GM19438 (cell line): ENCODE measurements at regions not wholly inside any gene's neighbourhood (a gene's known extent, or its start where the extent isn't known, plus 50 kb on each side); places are given as distances from the start of the nearest gene placed in this dataset.

Source experiments
- ATAC-seq: cut with Tn5 transposase; IDR thresholded peaks from one replicate; pipeline ENCODE4 v1.9.1; 2021; ENCODE audit warnings: low read depth; ENCODE audit not compliant: unreplicated experiment

DNA sequence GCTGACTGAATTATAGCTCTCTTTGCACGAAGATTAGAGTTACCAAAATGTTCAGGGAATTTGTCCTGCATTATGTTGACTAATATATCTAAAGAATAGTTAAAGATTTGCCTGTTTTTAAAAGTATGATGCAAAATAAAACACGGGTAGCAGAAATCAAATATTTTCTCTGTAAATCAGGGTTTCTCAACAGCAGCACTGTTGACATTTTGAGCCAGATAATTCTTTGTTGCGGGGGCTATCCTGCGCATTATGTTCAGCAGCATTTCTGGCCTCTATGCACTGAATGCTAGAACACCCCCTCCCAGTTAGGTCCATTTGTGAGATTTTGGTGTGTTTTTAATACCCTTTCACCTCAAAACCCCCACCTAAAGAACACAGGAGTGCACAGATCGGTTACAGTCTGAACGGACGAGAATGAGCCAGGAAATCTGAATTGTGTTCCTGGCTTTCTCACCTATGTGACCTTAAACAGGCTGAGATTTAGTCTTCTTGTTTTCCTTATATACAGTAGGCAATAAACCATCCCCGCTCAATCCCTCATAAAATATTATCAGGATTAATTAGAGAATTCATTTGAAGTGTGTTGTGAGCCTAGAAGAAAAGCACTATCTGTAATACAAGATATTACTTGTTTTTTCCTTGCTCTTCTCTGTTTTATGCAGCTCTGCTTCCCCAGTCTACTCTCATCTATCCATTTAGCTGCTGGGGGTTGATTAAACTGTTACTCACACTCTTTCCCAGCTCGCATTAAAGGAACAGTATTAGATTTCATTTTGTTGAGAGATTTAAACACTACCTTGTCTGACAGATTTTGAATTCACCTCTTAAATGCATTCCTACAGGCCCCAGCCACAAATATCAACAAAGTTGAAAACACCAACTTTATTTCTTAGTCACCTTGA is 247.5 kb upstream of the GOLIM4 start:
- no peak for ATAC-seq

DNA sequence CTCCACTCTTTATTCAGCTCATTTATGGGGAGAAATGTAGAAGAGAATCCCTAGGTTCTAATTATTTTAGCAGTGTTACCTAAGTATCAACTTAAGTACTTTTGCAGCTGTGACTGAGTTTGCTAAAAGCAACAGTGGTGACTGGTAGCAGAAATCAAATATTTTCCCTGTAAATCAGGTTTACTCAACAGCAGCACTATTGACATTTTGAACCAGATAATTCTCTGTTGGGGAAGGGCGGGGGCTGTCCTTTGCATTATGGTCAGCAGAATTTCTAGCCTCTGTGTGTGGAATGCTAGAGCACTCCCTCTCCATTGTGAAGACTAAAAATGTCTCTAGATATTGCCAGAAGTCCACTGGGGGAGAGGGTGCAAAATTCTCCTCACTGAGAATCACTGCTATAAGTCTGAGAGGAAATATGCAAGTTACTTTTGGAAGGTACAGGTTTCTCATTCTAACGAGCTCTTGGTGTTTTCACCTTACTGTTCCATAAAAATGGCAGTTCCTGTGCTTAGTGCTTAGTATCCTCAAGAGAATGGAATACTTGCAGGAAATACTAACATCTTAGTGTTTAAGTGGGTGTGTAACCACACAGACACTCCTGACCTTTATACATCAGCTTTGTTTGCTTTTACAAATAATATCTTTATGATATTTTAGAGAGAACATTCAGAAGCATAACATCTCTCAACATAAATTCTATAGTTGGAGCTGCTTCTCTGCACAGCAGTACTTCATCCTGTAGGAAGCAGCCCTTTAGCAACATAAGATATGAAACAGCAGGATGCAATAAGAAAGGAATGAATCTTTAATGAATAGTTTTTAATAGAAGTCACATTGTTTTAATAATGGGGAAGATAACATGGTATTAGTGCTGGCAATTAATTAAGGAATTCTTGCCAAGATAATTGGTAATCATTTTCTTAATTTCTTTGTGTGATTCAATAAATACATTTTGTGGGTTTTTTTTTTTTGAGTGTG is 246.5 kb upstream of the GOLIM4 start:
- no peak for ATAC-seq

DNA sequence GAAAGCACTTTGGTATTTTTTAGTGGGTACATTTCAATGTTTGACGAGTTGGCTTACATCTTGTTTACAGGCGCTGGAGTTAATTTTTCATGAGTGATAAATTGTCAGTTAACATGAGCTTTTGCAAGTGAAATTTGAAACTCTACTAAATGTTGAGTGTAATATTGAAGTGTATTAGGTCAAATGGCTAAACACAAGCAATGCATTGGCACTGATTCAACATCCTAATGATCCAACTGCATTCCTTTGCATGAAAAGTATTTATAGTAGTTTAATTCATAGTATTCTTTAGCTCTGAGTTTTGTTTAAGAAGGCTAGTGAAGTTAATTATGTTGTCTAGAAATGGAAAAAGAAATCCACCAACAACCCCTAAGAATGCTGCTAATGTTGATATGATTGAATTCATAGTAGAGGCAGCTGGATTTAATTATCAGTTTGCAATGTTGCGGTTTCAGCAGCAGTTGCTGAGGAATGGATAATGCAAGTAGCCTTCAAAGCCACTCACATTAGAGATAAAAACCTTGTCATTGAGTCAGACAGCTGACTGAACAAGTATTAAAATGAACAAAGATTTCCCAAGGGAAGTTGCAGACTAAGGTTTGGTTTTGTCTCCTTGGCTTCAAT is 245.6 kb upstream of the GOLIM4 start:
- ATAC-seq = no peak

DNA sequence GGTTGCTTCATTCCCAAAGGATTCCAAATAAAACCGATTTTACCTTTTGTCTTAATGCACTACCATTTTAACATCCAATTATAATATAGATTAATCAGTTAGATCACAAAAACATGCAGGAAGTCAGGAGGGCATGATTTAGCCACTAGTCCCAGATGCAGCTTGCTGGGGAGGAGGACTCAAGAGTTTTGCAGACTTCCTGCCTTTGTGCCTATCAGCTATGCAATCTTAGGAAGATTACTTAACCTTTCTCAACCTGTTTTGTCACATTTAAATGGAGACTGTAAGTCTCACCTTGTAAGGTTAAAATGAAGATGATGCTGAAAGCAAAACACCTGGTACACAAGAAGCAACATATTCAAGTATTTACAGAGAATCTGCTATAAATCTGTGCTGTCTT is 242.4 kb upstream of the GOLIM4 start:
- ATAC-seq = no peak

DNA sequence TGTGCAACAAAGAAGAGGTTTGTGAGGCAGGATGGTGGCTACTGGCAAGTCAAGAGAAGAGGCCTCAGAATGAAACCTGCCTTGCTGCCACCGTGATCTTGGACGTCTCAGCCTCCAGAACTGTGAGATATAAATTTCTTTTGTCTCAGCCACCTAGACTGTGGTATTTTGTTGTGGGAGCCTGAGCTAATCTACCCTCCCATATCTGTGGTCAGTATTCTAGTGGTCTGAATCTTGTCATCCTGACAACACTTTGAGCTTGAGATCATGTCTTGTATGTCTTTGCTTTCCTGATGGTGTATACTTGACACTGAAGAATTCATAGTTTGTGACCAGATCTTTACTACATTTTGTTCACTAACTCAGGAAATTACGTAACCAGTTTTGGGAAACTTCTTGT is 240.6 kb upstream of the GOLIM4 start:
- no peak for ATAC-seq

DNA sequence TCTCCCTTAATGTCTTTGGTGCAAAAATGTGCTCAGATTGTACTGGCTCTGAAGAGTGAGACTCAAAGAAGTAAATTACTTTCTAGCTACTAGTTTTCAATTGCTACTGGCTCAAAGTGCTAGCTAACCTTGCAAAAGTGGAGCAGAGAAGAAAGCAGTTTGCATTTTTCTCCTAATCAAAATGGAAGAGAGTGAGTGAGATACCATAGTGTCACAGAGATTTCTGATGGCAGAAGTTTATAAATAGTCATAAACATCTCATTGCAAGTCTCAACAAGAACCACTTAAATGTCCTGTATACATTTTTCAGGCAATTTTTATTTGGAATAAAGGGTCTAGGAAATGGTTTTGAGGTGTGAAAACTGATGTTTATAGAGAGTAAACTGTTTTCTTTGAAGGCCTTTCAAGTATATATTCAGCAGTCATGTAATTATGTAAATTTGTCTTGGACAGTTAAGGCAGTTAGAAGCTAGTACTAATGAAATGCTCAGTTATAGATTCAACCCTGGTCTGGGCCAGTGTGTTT is 237.7 kb upstream of the GOLIM4 start:
- ATAC-seq = no peak

DNA sequence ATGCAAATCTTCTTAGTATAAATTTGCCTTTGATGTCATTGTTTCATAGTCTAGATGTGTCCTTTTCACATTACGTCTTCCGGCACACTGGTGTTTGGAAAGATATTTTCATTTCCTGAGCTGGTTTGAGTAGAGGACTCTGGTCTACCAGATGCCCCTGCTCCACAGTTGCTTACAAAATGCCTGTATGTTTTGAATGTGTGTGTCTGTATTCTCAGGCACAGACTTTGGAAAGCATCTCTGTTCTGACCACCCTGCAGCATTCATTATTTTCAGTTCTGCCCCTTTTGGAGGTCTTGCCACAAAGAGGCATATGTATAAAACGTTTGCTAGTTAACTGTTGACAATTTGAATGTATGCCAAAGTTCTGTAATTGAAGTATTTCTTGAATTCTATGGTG is 236.0 kb upstream of the GOLIM4 start:
- ATAC-seq = no peak

DNA sequence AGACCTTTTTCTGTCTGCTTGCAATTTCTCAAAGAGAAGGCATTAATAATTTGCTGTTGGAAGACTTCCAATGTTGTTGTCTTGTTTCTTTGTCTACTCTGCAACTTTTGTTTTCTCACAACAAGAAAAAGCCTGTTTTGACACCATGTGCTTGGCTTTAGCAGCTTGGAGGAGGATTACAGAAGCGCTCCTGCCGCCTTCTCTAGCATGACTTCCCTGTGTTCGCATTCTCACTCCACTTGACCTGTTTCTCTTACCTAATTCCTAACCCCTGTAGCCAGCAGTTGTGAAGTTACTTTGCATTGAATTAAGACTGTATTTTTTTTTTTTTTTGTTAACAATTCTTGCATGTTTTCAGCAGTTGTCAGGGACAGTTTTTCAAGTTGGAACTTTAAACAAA is 235.3 kb upstream of the GOLIM4 start:
- ATAC-seq = no peak

DNA sequence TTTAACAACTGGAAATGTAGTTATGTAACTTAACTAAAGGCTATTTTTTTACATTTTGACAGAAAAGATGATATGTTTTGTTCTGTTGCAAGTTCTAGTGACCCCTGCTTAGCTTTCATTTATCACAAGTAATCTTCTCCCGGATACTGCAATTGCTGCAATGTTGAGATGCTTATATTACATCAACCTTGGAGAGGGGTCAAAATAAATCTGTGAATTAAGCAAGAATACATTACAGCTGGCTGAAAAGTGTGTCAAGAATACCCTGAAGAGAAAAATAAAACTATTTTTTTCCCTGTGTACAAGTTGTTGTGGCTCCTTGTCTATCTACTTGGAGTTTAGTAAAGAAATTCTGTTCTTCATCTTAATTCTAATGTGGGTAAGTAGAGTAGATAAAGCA is 232.1 kb upstream of the GOLIM4 start:
- ATAC-seq = no peak

DNA sequence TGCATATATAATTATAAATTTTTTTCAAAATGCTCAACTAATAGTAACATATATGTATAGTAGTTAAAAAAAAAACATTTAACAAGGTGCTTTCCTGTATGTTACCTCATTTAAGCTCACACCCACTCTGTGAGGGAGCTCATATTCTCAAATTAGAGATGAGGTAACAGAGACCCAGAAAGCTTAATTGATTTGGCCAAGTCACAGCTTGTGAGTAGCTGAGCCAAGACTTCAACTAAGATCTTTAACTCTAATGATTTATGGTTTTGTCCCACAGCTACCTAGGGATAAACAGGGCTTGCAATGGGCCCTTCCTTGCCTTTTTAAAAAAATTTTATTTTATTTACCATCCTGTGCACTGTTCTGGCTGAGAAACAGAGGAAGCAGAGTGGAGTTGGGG is 230.0 kb upstream of the GOLIM4 start:
- no peak for ATAC-seq

DNA sequence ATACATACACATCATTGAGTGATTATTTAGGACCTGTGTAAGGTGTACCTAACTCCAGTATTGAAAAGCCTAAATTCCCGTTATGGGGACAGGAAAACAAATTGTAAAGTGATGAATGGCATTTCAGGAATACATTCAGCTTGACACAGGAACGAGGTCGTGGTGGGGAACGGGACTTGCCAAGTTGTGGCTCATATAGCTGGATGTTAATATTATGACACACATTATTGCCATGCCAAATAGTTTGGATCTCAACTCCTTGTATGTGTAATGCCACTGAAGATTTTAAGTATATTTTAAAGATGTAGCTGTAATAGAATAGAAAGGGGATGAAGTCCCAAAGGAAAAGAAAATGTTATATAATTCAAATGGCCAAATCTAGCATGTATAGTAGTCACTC is 227.2 kb upstream of the GOLIM4 start:
- ATAC-seq = no peak

DNA sequence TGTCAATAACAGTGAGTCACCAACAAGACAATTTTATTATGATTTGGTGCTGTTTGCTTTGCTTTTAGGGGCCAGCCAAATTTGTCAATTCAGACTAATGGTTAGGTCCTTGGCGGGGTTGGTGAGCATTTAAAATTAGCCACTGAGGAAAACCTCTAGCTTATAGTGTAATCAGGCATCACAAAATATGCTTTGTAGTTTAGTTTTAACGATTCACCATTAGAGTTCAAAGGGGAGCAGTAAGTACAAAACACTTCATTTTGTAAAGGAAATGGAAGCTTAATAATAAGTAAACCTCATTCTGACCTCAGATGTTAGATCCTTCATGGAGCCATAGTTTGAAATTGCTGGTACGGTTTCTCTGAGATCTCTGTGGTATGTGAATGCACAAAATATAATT is 218.4 kb upstream of the GOLIM4 start:
- ATAC-seq = no peak

DNA sequence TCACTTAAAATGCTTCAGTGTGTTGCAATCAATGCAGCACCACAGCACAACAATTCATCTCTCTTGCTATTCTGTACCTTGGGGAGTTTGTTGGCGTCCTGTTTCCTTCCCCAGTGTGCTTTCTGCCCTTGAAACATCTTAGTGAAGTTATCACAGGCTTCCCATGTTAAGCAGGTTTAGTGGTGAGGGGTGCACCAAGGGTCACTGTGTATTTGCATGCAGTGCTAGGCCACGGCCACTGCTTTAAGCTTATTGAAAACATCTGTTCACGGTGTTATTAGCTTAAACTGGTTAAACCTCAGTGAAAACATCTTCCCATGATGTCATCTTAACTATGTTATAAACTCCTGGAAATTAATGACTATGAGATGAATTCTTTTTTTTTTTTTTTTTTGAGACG is 217.3 kb upstream of the GOLIM4 start:
- ATAC-seq = no peak

DNA sequence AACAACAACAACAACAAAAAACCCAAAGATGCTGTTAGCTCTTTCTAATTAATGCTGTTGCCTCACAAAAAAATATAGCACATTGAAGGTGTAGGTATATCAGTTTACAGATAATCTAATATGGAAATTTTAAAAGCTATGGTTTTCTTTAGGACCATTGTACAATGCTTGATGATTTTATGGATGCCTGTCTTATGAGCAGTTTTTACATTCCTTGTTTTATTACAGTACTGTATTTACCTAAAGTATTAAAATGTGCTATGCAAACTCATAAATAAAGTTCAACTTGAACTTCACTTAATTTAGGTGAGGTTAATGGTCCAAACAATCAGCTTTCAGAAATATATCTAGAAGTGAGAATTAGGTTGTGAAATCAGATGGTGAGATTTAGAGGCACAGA is 212.2 kb upstream of the GOLIM4 start:
- ATAC-seq = no peak

DNA sequence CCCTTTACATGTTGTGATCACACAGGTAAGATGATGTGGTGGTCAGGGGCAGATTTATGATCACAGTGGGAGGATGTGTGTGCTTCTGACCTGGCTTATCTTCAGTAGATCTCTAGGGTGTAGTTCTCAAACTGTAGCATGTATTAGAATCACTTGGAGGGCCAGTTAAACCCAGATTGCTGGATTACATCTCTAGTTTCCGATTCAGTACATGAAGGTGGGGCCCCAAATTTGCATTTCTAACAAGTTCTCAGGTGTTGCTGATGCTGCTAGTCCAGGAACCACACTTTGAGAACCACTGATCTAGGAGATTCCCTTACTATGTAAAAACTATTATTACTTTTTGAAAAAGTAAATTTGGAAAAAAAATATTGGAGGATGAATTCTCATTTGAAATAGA is 199.3 kb upstream of the GOLIM4 start:
- ATAC-seq = no peak

DNA sequence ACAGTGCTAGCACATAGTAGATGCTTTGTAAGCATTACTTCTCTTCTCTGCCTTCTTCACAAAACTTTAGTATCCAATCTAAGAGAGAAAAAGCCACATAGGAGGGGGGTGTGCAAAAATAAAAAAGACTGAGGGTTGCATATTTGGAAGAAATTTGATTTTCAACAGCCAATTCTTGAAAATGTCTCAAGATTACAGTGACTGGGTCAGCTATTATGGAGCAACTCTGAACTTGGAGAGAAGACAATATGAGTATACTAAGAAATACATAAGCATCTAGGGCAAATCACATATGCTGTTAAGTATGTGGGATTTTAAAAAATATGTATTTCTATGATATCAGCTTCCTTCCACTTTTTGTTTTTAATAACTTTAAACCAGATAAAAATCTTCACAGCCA is 196.6 kb upstream of the GOLIM4 start:
- no peak for ATAC-seq

DNA sequence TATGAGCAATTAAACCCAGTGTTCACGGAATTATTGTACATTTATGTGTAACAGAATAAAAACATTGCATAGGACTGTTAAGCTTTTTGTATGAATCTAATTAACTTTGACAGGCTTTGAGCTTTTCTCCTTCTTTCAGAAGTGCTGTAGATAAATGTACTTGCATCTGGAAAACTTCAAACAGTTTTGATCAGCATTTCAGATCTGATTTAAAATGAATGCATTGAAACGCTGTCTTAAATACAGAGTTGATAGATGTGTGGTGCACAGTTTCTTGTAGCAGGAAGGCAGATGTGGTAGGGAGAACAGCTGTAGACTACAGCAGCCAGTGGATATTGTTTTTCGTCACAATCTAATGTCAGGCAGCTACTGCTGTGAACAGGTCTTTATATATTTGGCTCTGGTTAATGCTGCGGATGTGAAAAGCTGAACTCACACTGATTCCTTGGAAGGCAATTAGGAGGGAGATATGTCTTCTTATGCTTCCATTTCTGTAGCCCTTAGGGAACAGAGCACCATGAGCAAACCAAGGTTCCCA is 193.8 kb upstream of the GOLIM4 start:
- ATAC-seq = no peak

DNA sequence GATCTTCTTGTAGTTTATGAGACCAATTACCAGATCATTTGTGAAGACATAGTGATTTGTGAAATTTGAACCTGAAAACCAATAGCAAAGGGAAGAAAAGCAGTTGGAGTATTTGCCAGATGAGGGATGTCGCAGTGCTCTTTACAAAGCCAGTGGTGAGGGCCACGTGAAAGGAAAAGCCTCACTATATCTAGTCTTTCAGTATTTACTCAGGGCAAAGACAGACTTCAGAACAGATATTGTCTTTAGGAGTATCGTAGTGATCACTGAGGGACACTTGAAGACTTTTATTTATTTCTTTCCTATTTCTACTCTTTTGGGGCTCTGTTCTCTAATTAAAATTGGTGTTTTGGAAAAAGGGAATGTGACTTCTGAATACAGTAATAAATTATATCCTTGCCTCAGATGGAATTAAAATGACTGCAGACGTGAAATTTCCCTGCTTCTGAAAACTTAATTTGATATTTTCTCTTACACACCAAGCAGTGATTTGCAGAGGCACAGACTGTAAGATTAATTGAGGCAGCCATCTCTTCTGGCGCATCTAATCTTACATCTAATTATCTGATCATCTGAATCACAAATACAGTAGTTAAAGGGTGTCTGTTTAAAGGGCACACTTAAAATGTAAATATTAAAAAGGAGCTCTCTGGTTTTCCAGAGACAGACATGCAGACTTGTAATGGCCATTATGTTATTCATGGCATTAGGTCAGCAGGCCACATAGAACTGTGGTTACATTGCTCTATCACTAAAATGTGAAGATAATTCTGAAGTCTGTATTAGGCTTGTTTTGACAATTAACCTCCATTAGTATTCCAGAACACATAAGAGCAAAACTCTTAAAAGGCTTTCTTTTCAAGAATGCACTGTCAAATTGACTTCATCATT is 193.0 kb upstream of the GOLIM4 start:
- no peak for ATAC-seq

DNA sequence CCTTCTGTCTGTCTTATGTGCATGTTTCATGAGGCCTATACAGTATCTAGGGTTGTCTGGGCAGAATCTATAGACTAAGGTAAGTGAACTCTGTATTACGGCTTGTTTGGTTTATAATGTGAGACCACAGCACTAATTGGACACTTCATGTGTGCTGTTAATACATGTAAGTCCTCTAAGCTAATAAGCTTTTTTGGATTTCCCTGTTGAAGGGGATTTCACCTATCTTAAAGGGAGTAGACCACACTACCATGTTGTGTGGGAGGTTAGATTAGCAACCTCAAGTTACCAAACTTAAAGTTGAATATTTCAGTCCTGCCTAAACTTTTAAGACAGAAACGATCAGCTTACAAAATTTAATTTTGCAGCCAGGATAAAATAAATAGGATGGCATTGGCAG is 189.8 kb upstream of the GOLIM4 start:
- ATAC-seq = no peak

DNA sequence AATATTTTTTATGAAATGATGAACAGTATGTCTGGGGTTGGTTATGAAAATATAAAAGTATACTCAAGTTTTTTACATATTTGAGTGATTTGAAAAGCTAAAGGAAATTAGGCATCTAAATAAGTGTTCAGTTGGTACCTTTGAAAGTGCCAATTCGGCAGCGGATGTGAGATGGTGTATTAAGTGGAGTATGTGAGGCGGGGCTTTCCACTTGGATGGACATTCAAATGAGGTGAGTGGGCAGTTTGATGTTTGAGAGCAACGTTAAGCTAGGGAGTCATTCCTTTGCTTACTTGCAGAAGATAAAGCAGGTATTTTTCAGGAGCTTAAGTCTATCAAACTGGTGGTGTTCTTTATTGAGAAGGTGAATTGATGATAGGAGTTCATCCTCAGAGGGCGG is 189.0 kb upstream of the GOLIM4 start:
- no peak for ATAC-seq
